IMR-90 (cell line): ENCODE measurements at regions not wholly inside any gene's neighbourhood (a gene's known extent, or its start where the extent isn't known, plus 50 kb on each side); places are given as distances from the start of the nearest gene placed in this dataset.

ENCODE experiments used
- ATAC-seq: fragments of 200-7000 bp; cut with Tn5 transposase; 2 replicates; pipeline ENCODE4 v1.9.1; 2020; ENCODE audit warnings: low read depth, mild to moderate bottlenecking, moderate library complexity
- BruUV-seq: library from RNA; stranded (reverse); fragments of 400-500 nt; replicated peaks from 2 replicates; lab custom pipeline; 2021; lab: Mats Ljungman, UMichigan
- CTCF ChIA-PET: fragments of 300-600 bp; formaldehyde crosslinking; extraction: SDS; loops from one replicate; lab custom pipeline; 2021; ENCODE audit warnings: antibody characterized with exemption; lab: Yijun Ruan, JAX
- POLR2A ChIA-PET: fragments of 300-600 bp; sonication (Branson Sonifier 250); formaldehyde crosslinking; loops from one replicate; lab custom pipeline; 2022; ENCODE audit warnings: antibody characterized with exemption; ENCODE audit not compliant: unreplicated experiment; lab: Charles Lee
- DNase-seq: peaks from one replicate; pipeline ENCODE4 v3.0.0; 2013
- H2AFZ ChIP-seq: replicated peaks from 2 replicates; pipeline ENCODE3; 2013; ENCODE audit warnings: low read length, mild to moderate bottlenecking; ENCODE audit not compliant: poor library complexity
- H2AK5ac ChIP-seq: 2 replicates; pipeline ENCODE4 v1.6.1; 2013; ENCODE audit warnings: low read depth, low read length, inconsistent platforms
- H2AK9ac ChIP-seq: replicated peaks from 2 replicates; pipeline ENCODE3; 2013; ENCODE audit warnings: mild to moderate bottlenecking, low read depth, low read length, moderate library complexity; ENCODE audit not compliant: poor library complexity
- H2BK120ac ChIP-seq: 2 replicates; pipeline ENCODE4 v1.6.1; 2013; ENCODE audit warnings: low read depth, low read length, inconsistent platforms
- H2BK15ac ChIP-seq: 3 replicates; pipeline ENCODE4 v1.6.1; 2013; ENCODE audit warnings: low read depth, low read length, inconsistent platforms
- H2BK20ac ChIP-seq: 2 replicates; pipeline ENCODE4 v1.6.1; 2013; ENCODE audit warnings: low read depth, mild to moderate bottlenecking, inconsistent platforms, low read length, moderate library complexity
- H2BK5ac ChIP-seq: 2 replicates; pipeline ENCODE4 v1.6.1; 2013; ENCODE audit warnings: mild to moderate bottlenecking, low read depth, low read length, inconsistent platforms; ENCODE audit not compliant: poor library complexity, severe bottlenecking
- H3K14ac ChIP-seq: replicated peaks from 2 replicates; pipeline ENCODE4 v1.6.1; 2013; ENCODE audit warnings: low read depth, low read length, inconsistent platforms
- H3K18ac ChIP-seq: 2 replicates; pipeline ENCODE4 v1.6.1; 2013; ENCODE audit warnings: low read depth, low read length, control low read depth
- H3K23ac ChIP-seq: 2 replicates; pipeline ENCODE4 v1.6.1; 2013; ENCODE audit warnings: low read depth, low read length, inconsistent platforms
- H3K27ac ChIP-seq: 2 replicates; pipeline ENCODE4 v1.5.1; 2013; ENCODE audit warnings: mild to moderate bottlenecking, control low read depth, low read length; ENCODE audit not compliant: insufficient read depth
- H3K27me3 ChIP-seq: 2 replicates; pipeline ENCODE4 v1.6.1; 2013; ENCODE audit warnings: low read length; ENCODE audit not compliant: control insufficient read depth, insufficient read depth
- H3K36me3 ChIP-seq: 2 replicates; pipeline ENCODE4 v1.6.1; 2013; ENCODE audit warnings: low read length, mixed read lengths; ENCODE audit not compliant: control insufficient read depth, insufficient read depth
- H3K4ac ChIP-seq: 2 replicates; pipeline ENCODE4 v1.6.1; 2013; ENCODE audit warnings: low read depth, low read length, inconsistent platforms
- H3K4me1 ChIP-seq: 2 replicates; pipeline ENCODE4 v1.6.1; 2013; ENCODE audit warnings: low read length, mixed read lengths; ENCODE audit not compliant: control insufficient read depth, insufficient read depth
- H3K4me2 ChIP-seq: 2 replicates; pipeline ENCODE4 v1.6.1; 2013; ENCODE audit warnings: low read depth, mild to moderate bottlenecking, control low read depth, low read length, moderate library complexity
- H3K4me3 ChIP-seq: 2 replicates; pipeline ENCODE4 v1.5.1; 2013; ENCODE audit warnings: low read depth, mild to moderate bottlenecking, control low read depth, low read length, moderate library complexity; ENCODE audit not compliant: insufficient read depth
- H3K56ac ChIP-seq: 2 replicates; pipeline ENCODE4 v1.6.1; 2013; ENCODE audit warnings: low read length, inconsistent platforms; ENCODE audit not compliant: insufficient read depth; ENCODE audit errors: extremely low read depth
- H3K79me1 ChIP-seq, 2 experiments: 2 replicates each; pipeline ENCODE4 v1.6.1; 2013; ENCODE audit warnings: low read length in 2 of 2, inconsistent platforms in 1 of 2, low read depth in 1 of 2
- H3K9ac ChIP-seq: 2 replicates; pipeline ENCODE4 v1.6.1; 2013; ENCODE audit warnings: low read depth, low read length, control low read depth
- H3K9me1 ChIP-seq: 2 replicates; pipeline ENCODE4 v1.6.1; 2013; ENCODE audit warnings: low read length, inconsistent platforms; ENCODE audit not compliant: insufficient read depth
- H3K9me3 ChIP-seq: 2 replicates; pipeline ENCODE4 v1.6.1; 2013; ENCODE audit warnings: low read length; ENCODE audit not compliant: control insufficient read depth, insufficient read depth
- H4K20me1 ChIP-seq: 2 replicates; pipeline ENCODE4 v1.6.1; 2013; ENCODE audit warnings: low read length, inconsistent platforms; ENCODE audit not compliant: insufficient read depth
- H4K5ac ChIP-seq: 2 replicates; pipeline ENCODE4 v1.6.1; 2013; ENCODE audit warnings: mild to moderate bottlenecking, low read depth, low read length, control low read depth
- H4K8ac ChIP-seq, 2 experiments: 2 replicates each; pipeline ENCODE4 v1.6.1; 2013; ENCODE audit warnings: low read depth in 2 of 2, low read length in 2 of 2, control low read depth in 1 of 2, inconsistent platforms in 1 of 2
- H4K91ac ChIP-seq: 2 replicates; pipeline ENCODE4 v1.6.1; 2013; ENCODE audit warnings: low read depth, low read length, inconsistent platforms; ENCODE audit not compliant: insufficient read depth
- CEBPB ChIP-seq: IDR thresholded peaks from 2 replicates; pipeline ENCODE4 v1.6.1; 2012; ENCODE audit warnings: low read depth, low read length, improper control_type of control experiment
- NFE2L2 ChIP-seq: fragments of 150-350 bp; IDR thresholded peaks from 2 replicates; pipeline ENCODE4 v1.6.1; 2016; ENCODE audit warnings: low read depth, mild to moderate bottlenecking, low read length
- WGBS, 2 experiments: methylation state at CpG; one replicate each; pipeline versions ENCODE4 v1.1.5 to v1.1.7; 2013; ENCODE audit warnings: missing lambda C conversion rate in 2 of 2; ENCODE audit not compliant: insufficient read length in 1 of 2; ENCODE audit errors: extremely low coverage in 2 of 2; 5-methylcytosine and 5-hydroxymethylcytosine counted together
- dilution Hi-C: fragments of 300-500 bp; cut with HindIII; formaldehyde crosslinking; loops from one replicate; pipeline ENCODE4 v1.14.3; 2018; ENCODE audit warnings: low sequenced_read_pairs; ENCODE audit not compliant: unreplicated experiment
- in situ Hi-C: fragments of 300-500 bp; cut with MboI; formaldehyde crosslinking; loops from 3 replicates; pipeline ENCODE4 v1.14.3; 2019; ENCODE audit warnings: low sequenced_read_pairs, inconsistent platforms, mixed read lengths
- intact Hi-C: fragments of 100-400 bp; cut with micrococcal nuclease; formaldehyde crosslinking; loops from 2 replicates; pipeline ENCODE4 v1.10.0; 2022
- TF ChIP-seq, protein P1 (sequence below): fragments of 150-350 bp; IDR thresholded peaks from 2 replicates; pipeline ENCODE4 v1.6.1; 2016; ENCODE audit warnings: low read depth, mild to moderate bottlenecking, low read length, moderate library complexity, borderline replicate concordance

DNA sequence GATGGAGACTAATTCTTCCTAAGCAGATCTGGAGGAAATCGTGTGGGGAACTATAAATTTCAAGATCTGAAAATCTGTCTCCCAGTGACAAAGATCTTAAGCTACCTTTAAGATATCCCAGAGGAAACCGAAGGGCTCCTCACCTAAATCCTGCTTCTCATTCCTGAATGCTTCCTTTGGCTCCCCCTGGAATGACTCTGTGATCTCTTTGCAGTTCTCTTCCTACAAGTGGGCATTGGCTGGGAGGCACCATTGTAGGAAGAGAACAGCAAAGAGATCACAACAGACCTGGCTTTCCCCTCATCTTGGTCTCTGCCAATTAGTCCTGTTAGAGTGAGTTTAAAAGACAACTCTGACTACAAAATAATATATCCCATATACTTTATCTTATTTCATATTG, 70.0 kb upstream of the KCNH7 start:
- no peak overlapping the region for H3K4ac ChIP-seq
- H3K9me3 ChIP-seq = peaks cover 9% of the 10 kb centered on the region
- H3K18ac ChIP-seq = no peak overlapping the region
- H4K91ac ChIP-seq = no peak overlapping the region
- H3K27ac ChIP-seq = no peak overlapping the region
- H4K20me1 ChIP-seq = no peaks in the 10 kb centered on the region
- H3K56ac ChIP-seq = no peak overlapping the region
- no peaks in the 10 kb centered on the region for H3K36me3 ChIP-seq
- H3K4me3 ChIP-seq = no peak overlapping the region
- H3K27me3 ChIP-seq = no peaks in the 10 kb centered on the region
- H3K9ac ChIP-seq = no peak overlapping the region
- no peak overlapping the region for H2BK15ac ChIP-seq
- dilution Hi-C loops (no loop called here), in situ Hi-C loops (no loop called here), intact Hi-C loops (no loop called here)
- H2BK5ac ChIP-seq = no peak overlapping the region
- DNase-seq (no peak), ATAC-seq (no peak)
- no peak overlapping the region for H2BK20ac ChIP-seq
- no peak overlapping the region for H2AFZ ChIP-seq
- TF ChIP-seq CEBPB (no peak), NFE2L2 (no peak)
- TF ChIP-seq, protein P1, sequence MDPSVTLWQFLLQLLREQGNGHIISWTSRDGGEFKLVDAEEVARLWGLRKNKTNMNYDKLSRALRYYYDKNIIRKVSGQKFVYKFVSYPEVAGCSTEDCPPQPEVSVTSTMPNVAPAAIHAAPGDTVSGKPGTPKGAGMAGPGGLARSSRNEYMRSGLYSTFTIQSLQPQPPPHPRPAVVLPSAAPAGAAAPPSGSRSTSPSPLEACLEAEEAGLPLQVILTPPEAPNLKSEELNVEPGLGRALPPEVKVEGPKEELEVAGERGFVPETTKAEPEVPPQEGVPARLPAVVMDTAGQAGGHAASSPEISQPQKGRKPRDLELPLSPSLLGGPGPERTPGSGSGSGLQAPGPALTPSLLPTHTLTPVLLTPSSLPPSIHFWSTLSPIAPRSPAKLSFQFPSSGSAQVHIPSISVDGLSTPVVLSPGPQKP = no peak
- no peak overlapping the region for H2AK9ac ChIP-seq
- POLR2A ChIA-PET = no interaction called here
- H3K79me1 ChIP-seq = no peaks in the 10 kb centered on the region
- H3K4me1 ChIP-seq = no peaks in the 10 kb centered on the region
- H3K9me1 ChIP-seq = no peaks in the 10 kb centered on the region
- BruUV-seq = no TSS peak
- no peak overlapping the region for H3K14ac ChIP-seq
- H4K5ac ChIP-seq = no peak overlapping the region
- no peak overlapping the region for H4K8ac ChIP-seq
- no peak overlapping the region for H2BK120ac ChIP-seq
- no CpG with 5 or more reads among the region's 2 CpGs for WGBS, 2 experiments
- no peak overlapping the region for H3K4me2 ChIP-seq
- H3K23ac ChIP-seq = no peak overlapping the region
- H2AK5ac ChIP-seq = no peak overlapping the region
- CTCF ChIA-PET = no interaction called here
